ENCODE measurements at regions not wholly inside any gene's neighbourhood (a gene's known extent, or its start where the extent isn't known, plus 50 kb on each side); places are given as distances from the start of the nearest gene placed in this dataset.

- no peak for DNase-seq
Observed at GRCh38 chr9:99555792-99556191, 265.9 kb upstream of the NR4A3 start.

DNA sequence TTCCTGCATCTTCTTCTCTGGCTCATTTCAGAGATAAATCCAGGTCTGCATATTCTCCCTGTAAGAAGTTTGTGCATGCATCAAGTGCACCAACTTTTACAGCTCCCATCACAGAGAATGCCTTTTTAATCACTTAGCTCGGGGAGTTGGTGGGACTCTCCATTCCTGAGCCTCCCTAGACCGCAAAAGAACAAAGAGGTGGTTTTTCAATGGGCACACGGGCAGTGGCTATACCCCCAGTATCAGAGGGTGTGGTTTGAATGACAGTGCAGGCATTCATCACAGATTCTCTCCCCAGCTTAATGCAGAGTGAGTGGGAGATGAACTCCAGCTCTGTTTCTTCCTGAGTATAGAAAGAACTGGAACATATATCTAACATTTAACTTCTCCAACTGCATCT lies 264.7 kb upstream of the NR4A3 start:
- DNase-seq = no peak

- DNase-seq = no peak
Observed at GRCh38 chr9:99557816-99558215, 263.9 kb upstream of the NR4A3 start.

- no peak for DNase-seq
Observed at GRCh38 chr9:99559776-99560175, 261.9 kb upstream of the NR4A3 start.

DNA sequence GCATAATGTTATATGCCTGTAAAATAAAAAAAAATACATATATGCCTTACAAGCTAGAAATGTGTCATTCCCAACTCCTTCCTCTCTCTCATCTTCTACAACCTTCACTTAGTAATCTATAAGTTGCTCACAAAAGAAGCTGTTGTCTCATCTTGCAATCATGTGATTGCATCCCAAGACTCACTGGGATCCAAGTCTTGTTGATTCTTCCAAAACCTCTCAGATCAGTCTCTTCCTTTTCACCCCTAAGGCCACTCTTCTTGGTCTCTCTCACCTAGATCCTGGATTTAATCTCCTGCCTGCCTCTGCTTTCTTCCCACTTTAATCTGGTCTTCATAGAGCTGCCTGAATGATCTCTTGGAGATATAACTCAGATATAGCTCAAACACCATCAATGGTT lies 261.1 kb upstream of the NR4A3 start:
- DNase-seq = no peak

DNA sequence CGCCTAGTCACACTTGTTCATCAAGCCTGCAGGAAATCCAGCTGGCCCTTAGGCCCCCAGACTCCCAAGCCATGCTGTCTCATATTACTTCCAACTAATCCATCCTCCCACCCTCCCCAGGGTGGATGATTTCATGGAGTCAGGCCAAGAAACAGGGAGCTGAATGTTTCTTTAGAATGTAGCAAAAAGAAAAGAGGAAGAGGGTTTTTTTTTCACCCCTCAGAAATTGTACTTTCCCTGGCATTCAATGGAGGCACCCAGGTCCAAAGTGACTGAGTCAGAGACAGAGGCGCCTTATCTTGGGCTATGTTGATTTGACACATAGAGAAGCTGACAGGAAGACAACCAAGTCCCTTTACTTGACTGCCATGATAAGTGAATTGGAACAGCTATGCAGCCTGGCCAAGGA lies 260.2 kb upstream of the NR4A3 start:
- no peak for DNase-seq

GRCh38 chr9:99561961-99562565 lies 259.6 kb upstream of the NR4A3 start:
- DNase-seq = no peak

- DNase-seq = no peak
Observed at GRCh38 chr9:99563364-99563763, 258.3 kb upstream of the NR4A3 start.

GRCh38 chr9:99565203-99565602 lies 256.5 kb upstream of the NR4A3 start:
- no peak for DNase-seq

- DNase-seq = no peak
Observed at GRCh38 chr9:99567436-99567835, 254.2 kb upstream of the NR4A3 start.

GRCh38 chr9:99569840-99570239 lies 251.8 kb upstream of the NR4A3 start:
- DNase-seq = no peak

DNA sequence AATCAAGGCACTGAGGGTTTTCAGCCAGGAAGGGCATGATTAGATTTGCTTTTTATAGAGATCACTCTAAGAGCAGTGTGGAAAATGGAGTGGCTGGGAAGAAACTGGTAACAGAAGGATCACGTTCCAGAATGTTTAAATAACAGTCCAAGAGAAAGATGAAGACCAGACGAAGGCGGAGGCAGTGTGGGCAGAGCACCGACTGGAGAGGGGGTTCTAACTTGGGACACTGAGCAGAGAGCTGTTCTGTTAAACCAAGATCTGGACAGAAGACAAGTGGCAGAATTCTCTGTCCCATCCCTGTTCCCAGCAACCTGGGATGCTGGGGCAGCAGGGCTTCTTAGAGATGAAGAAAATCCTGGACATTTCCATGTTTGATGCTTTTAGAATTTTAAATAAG lies 249.1 kb upstream of the NR4A3 start:
- no peak for DNase-seq

GRCh38 chr9:99573085-99573484 lies 248.6 kb upstream of the NR4A3 start:
- no peak for DNase-seq

DNA sequence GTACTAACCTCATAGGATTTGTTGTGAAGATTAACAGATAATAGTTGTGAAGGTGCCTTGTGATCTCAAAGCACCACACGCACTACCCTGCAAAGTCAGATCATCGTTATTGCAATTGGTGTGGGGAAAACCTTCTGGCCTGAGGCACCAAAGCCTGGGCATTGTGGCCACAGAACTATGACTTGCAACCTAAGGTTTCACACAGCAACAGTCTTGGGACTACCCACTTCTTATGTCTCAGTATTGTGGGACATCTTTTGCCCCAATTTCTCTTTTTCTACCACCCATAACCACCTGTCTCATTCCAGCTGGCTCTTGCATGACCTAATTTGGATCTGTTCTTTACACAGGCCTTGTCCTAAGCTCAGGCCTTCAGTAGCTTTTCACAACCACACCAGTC lies 247.8 kb upstream of the NR4A3 start:
- DNase-seq = no peak

DNA sequence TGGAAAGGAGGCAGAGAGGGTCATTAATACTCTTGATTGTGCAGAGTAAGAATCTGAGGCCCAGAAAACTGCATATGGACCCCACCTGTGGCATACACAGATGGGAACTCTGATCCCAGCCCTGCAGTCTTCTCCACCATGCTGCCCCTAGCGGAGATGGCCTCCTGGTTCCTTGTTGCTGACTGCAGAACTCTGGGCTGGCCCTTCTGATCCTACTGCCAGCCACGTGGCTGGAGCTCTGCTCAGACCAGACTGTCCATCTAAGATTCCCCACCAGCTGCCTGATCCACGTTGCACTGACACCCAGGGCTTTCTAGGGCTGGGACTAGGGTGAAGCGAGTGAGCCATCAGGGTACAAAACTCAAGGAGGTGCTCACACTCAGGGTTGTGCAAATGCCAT lies 245.7 kb upstream of the NR4A3 start:
- no peak for DNase-seq

GRCh38 chr9:99576876-99577275 lies 244.8 kb upstream of the NR4A3 start:
- DNase-seq = no peak

DNA sequence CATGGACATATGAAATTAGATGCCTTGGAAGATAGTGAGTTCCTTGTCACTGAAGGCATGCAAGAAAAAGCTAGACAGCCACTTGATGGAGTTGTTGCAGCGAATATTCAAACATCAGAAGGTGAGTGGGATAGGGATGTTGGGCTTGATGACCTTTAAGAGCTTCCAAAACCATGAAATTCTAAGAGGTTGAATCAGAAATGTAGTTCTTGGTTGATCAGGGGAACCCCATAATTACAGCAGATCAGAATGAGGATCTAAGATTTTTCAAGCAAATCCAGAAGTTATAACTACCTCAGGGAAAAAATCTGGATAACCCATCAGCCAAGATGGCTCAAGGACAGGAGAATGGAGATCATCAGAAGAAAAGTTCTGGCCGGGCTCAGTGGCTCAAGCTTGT lies 244.3 kb upstream of the NR4A3 start:
- no peak for DNase-seq

GRCh38 chr9:99578666-99579065 lies 243.0 kb upstream of the NR4A3 start:
- no peak for DNase-seq

DNA sequence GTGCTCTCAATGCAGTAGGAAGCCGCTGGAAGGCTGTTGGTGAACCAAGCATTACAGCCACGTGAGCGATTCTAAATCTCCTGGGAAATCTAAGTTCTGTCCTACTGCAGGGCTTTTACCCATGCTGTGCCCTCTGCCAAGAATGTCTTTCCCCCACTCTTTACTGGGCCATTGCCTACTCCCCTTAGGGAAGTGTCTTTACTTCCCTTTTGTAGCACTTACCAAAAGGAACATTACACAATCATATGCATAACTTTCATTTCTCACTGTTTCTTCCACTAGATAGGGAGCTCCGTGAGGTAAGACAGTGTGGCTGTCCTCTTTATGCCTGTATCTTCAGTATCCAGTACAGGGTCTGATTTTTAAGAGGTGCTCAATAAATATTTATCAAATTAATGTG lies 241.7 kb upstream of the NR4A3 start:
- DNase-seq = no peak

- DNase-seq = no peak
Observed at GRCh38 chr9:99582814-99583213, 238.9 kb upstream of the NR4A3 start.

GRCh38 chr9:99588299-99588698 lies 233.4 kb upstream of the NR4A3 start:
- no peak for DNase-seq

- no peak for DNase-seq
Observed at GRCh38 chr9:99588747-99589146, 232.9 kb upstream of the NR4A3 start.

DNA sequence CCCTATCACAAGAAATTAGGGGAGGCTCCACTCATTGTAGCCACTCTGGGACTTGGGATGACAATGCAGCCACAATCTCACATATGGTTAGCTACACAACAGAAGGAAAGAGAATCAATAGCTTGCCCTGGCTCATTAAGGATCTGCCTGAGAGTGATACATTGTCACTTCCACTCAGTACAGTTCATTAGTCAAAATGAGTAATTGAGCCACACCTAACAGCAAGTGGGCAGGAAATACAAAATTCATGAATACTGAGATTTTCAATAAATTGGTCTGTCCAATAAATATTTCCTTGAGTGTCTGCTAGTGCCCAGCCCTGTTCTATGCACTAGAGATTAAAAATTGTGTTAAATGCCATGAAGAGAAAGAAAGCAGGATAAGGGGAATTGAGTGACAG lies 231.3 kb upstream of the NR4A3 start:
- DNase-seq = no peak

DNA sequence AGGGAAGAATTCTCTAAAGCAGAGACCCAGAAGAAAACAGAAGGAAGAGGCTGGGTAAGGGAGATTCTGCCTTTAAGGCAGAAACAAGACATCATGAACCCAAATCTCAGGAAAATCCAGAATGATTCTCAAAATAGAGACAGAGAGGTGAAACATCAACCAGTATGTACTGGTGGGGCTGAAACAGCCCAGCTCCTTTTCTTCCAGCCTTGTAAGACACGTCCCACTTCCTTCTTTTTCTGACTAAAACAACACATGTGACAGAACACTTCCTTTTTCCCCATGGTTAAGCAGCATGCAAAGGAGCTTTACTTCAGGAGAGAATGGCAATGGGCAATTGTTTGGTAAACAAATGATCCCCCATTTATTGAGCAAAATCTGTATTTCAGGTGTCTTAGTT lies 230.8 kb upstream of the NR4A3 start:
- DNase-seq = no peak

DNA sequence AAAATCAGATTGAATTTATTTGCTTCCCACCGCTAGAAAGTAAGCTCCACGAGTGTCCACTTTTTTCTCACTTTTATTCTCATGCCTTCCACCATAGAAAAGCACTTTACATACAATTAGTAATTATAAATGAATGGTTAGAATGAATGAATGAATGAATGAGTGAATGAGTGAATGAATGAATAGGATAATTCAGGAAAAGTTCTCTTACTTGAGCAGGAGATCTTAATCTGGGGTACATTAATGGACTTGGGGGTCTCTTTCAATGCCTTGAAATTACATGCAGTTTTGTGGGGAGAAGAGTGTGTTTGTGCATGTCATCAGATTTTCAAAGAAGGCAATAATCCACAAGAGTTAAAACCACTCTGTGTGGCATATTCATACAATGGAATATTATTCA lies 229.9 kb upstream of the NR4A3 start:
- no peak for DNase-seq

All from COR-L47 (cell line).